ENCODE measurements at regions not wholly inside any gene's neighbourhood (a gene's known extent, or its start where the extent isn't known, plus 50 kb on each side); places are given as distances from the start of the nearest gene placed in this dataset.

GRCh38 chr2:38230756-38231155, 146.3 kb downstream of the ATL2 start:
- H3K36me3 ChIP-seq (ENCODE audit: control insufficient read depth, insufficient read depth, low read length) = no peaks in the 10 kb centered on the region
- no peak overlapping the region for H3K4me3 ChIP-seq (replicated peaks; ENCODE audit: low read depth, low read length)
- TF ChIP-seq CTCF (IDR thresholded peaks at IDR 0.05; ENCODE audit: insufficient read depth, low read length, poor library complexity, severe bottlenecking) = no peak
- no peaks in the 10 kb centered on the region; the same call in 1 of the 2 replicates for H3K27me3 ChIP-seq (replicated peaks; ENCODE audit: control insufficient read depth, insufficient read depth, low read length)
- DNase-seq (ENCODE audit: extremely low read depth, insufficient read length) = no peak

- no peak overlapping the region for H3K4me3 ChIP-seq (replicated peaks; ENCODE audit: low read depth, low read length)
- DNase-seq (ENCODE audit: extremely low read depth, insufficient read length) = no peak
- TF ChIP-seq CTCF (IDR thresholded peaks at IDR 0.05; ENCODE audit: insufficient read depth, low read length, poor library complexity, severe bottlenecking) = no peak
- no peaks in the 10 kb centered on the region for H3K36me3 ChIP-seq (ENCODE audit: control insufficient read depth, insufficient read depth, low read length)
- no peaks in the 10 kb centered on the region for H3K27me3 ChIP-seq (replicated peaks; ENCODE audit: control insufficient read depth, insufficient read depth, low read length)
Observed at GRCh38 chr2:38228753-38229152, 148.3 kb downstream of the ATL2 start.

DNA sequence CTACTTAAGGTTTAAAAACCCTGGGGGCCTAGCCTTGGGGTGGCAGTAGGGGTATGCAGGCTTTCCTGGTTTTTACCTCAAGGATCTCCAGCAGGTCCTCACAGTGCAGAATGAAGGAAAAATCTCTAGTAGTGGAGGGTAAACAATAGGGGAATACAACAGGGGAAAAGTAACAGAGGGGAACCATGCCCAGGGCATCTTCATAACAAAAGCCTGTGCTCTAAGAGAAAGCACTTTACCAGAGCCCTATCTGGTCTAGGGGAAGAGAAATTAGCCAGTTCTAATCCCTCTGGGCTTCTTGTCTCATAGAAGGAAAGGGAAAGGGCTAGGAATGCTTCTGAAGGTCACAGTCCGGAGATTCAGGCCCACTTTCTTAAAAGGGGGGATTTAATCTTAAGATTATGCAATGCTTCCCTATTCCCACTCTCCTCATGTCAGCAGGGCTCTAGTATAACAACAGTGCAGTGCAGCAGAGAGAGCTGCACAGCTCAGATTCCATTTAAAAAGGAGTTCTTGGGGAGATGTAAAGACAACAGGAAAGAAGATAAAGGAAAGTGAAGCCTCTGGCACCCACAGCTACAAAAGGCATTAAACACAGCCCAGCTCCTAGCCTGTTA, 149.0 kb upstream of the CYP1B1 start:
- Histone ChIP-seq H3K4me3 (replicated peaks; ENCODE audit: low read depth, low read length) (no peak overlapping the region), H3K27me3 (replicated peaks; ENCODE audit: control insufficient read depth, insufficient read depth, low read length) (no peaks in the 10 kb centered on the region), H3K36me3 (ENCODE audit: control insufficient read depth, insufficient read depth, low read length) (no peaks in the 10 kb centered on the region)
- TF ChIP-seq CTCF (IDR thresholded peaks at IDR 0.05; ENCODE audit: insufficient read depth, low read length, poor library complexity, severe bottlenecking) = no peak
- no peak for DNase-seq (ENCODE audit: extremely low read depth, insufficient read length)

DNA sequence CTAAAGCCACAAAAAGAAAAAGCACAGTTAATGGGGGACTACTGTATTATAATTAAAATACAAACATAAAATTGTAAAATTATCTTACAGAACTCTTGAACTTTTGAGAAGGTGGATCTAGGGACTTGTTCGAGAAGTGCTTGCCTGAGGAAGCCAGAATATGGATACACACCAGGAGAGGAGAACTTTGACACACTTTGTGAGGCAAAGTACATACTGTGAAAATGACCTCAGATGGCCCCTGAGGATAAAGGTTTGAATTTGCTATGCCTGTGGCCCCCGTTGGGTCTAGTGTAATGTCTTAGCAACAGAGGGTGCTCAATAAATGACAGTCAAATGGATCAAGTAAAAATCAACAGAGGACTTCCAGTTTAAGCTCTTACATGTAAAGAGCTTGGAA, 148.2 kb upstream of the CYP1B1 start:
- TF ChIP-seq CTCF (IDR thresholded peaks at IDR 0.05; ENCODE audit: insufficient read depth, low read length, poor library complexity, severe bottlenecking) = no peak
- Histone ChIP-seq H3K27me3 (replicated peaks; ENCODE audit: control insufficient read depth, insufficient read depth, low read length) (no peaks in the 10 kb centered on the region), H3K4me3 (replicated peaks; ENCODE audit: low read depth, low read length) (no peak overlapping the region), H3K36me3 (ENCODE audit: control insufficient read depth, insufficient read depth, low read length) (no peaks in the 10 kb centered on the region)
- DNase-seq (ENCODE audit: extremely low read depth, insufficient read length) = no peak

GRCh38 chr2:38223256-38223655, 147.3 kb upstream of the CYP1B1 start:
- DNase-seq (ENCODE audit: extremely low read depth, insufficient read length) = no peak
- Histone ChIP-seq H3K36me3 (ENCODE audit: control insufficient read depth, insufficient read depth, low read length) (no peaks in the 10 kb centered on the region), H3K27me3 (replicated peaks; ENCODE audit: control insufficient read depth, insufficient read depth, low read length) (no peaks in the 10 kb centered on the region; the same call in 1 of the 2 replicates), H3K4me3 (replicated peaks; ENCODE audit: low read depth, low read length) (no peak overlapping the region)
- no peak for TF ChIP-seq CTCF (IDR thresholded peaks at IDR 0.05; ENCODE audit: insufficient read depth, low read length, poor library complexity, severe bottlenecking)

DNA sequence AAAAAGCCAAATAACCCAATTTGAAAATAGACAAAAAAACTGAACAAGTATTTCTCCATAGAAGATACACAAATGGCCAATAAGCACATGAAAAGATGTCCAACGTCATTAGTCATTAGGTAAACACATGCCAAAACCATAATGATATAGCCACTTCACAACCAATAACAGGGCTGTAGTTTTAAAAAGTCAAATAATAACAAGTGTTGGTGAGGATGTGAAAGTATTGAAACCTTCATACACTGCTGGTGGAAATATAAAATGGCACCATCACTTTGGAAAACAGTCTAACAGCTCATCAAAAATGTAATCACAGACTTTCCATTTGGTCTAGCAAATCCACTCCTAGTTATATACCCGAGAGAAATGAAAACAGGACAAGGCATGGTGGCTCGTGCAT, 144.2 kb upstream of the CYP1B1 start:
- Histone ChIP-seq H3K36me3 (ENCODE audit: control insufficient read depth, insufficient read depth, low read length) (no peaks in the 10 kb centered on the region), H3K4me3 (replicated peaks; ENCODE audit: low read depth, low read length) (no peak overlapping the region), H3K27me3 (replicated peaks; ENCODE audit: control insufficient read depth, insufficient read depth, low read length) (no peaks in the 10 kb centered on the region; the same call in 1 of the 2 replicates)
- DNase-seq (ENCODE audit: extremely low read depth, insufficient read length) = no peak
- TF ChIP-seq CTCF (IDR thresholded peaks at IDR 0.05; ENCODE audit: insufficient read depth, low read length, poor library complexity, severe bottlenecking) = no peak
